ENCODE measurements at regions not wholly inside any gene's neighbourhood (a gene's known extent, or its start where the extent isn't known, plus 50 kb on each side); places are given as distances from the start of the nearest gene placed in this dataset.

DNA sequence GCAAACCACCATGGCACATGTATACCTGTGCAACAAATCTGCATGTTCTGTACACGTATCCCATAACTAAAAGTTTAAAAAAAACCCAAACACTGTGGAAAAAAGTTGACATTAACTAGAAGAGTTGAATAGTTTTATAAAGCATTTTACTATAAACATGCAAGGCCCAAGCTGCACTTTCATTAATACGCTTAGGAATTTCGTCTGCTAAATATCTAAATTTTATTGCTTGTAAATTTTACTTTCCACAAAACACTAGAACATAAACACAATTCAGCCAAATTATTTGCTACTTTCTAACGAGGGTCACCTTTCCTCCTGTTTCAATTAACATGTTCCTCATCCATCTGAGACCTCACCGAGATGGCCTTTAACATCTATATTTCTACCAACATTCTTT, 74.4 kb upstream of the MAN1A1 start:
- TF ChIP-seq, protein P1, sequence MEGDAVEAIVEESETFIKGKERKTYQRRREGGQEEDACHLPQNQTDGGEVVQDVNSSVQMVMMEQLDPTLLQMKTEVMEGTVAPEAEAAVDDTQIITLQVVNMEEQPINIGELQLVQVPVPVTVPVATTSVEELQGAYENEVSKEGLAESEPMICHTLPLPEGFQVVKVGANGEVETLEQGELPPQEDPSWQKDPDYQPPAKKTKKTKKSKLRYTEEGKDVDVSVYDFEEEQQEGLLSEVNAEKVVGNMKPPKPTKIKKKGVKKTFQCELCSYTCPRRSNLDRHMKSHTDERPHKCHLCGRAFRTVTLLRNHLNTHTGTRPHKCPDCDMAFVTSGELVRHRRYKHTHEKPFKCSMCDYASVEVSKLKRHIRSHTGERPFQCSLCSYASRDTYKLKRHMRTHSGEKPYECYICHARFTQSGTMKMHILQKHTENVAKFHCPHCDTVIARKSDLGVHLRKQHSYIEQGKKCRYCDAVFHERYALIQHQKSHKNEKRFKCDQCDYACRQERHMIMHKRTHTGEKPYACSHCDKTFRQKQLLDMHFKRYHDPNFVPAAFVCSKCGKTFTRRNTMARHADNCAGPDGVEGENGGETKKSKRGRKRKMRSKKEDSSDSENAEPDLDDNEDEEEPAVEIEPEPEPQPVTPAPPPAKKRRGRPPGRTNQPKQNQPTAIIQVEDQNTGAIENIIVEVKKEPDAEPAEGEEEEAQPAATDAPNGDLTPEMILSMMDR (IDR thresholded peaks at IDR 0.05 in 8 of 11, conservative IDR thresholded peaks at IDR 0.05 in 3 of 11): no peak
- TF ChIP-seq POLR2A (IDR thresholded peaks at IDR 0.05): no peak

All from spleen (tissue), 7 donors.